ENCODE measurements at regions not wholly inside any gene's neighbourhood (a gene's known extent, or its start where the extent isn't known, plus 50 kb on each side); places are given as distances from the start of the nearest gene placed in this dataset.

DNA sequence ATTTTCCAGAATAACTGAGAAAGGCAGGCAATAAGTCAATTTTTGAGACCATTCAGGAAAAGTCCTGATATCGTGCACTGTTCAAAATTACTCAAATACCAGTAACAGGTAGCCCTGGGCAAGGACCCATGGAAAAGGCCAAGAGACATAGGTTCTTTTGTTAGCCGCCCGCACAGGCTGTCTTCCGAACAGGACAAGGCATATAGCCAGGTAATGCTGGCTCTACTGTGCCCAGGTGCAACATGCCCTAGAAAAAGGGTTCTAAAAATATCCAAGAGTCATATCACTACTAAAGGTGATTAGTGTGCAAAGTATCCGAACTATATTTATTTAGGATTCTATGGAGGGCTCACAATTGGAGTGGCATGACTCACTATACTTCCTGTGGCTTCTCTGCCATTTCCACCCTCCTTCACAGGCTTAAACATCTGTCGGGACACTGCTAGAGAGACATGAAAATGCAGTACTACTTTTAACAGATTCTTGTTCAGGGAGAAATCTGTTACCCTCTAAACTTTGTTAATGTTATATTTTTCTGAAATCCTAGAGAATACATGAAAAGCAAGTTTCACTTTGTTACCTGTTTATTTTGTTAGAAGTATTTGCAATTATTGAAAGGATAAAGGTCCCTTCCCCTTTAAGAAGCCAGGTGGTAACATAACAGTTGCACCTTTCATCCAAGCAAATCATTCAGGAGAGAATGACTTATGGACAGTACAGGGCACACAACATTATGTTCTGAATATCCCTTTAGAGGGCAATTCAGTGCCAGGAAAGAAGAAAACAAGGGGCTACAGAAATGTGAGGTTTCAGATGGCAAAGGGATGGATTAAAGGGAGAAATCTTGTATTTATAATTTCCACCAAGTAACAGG, 293.3 kb upstream of the THBS1 start:
- TF ChIP-seq TEAD4 (CRISPR knock-in tag; IDR thresholded peaks at IDR 0.05) (no peak), SP1 (CRISPR knock-in tag; conservative IDR thresholded peaks at IDR 0.05) (no peak), NFYB (CRISPR knock-in tag; conservative IDR thresholded peaks at IDR 0.05; ENCODE audit: low read depth) (no peak), GABPB1 (CRISPR knock-in tag; IDR thresholded peaks at IDR 0.05) (no peak), FOXP1 (CRISPR knock-in tag; IDR thresholded peaks at IDR 0.05; ENCODE audit: borderline replicate concordance) (no peak)
- TF ChIP-seq, protein P1, sequence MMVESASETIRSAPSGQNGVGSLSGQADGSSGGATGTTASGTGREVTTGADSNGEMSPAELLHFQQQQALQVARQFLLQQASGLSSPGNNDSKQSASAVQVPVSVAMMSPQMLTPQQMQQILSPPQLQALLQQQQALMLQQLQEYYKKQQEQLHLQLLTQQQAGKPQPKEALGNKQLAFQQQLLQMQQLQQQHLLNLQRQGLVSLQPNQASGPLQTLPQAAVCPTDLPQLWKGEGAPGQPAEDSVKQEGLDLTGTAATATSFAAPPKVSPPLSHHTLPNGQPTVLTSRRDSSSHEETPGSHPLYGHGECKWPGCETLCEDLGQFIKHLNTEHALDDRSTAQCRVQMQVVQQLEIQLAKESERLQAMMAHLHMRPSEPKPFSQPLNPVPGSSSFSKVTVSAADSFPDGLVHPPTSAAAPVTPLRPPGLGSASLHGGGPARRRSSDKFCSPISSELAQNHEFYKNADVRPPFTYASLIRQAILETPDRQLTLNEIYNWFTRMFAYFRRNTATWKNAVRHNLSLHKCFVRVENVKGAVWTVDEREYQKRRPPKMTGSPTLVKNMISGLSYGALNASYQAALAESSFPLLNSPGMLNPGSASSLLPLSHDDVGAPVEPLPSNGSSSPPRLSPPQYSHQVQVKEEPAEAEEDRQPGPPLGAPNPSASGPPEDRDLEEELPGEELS (CRISPR knock-in tag; IDR thresholded peaks at IDR 0.05), result no peak
- TF ChIP-seq, protein P2, sequence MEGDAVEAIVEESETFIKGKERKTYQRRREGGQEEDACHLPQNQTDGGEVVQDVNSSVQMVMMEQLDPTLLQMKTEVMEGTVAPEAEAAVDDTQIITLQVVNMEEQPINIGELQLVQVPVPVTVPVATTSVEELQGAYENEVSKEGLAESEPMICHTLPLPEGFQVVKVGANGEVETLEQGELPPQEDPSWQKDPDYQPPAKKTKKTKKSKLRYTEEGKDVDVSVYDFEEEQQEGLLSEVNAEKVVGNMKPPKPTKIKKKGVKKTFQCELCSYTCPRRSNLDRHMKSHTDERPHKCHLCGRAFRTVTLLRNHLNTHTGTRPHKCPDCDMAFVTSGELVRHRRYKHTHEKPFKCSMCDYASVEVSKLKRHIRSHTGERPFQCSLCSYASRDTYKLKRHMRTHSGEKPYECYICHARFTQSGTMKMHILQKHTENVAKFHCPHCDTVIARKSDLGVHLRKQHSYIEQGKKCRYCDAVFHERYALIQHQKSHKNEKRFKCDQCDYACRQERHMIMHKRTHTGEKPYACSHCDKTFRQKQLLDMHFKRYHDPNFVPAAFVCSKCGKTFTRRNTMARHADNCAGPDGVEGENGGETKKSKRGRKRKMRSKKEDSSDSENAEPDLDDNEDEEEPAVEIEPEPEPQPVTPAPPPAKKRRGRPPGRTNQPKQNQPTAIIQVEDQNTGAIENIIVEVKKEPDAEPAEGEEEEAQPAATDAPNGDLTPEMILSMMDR (IDR thresholded peaks at IDR 0.05), result no peak
- TF ChIP-seq, protein P3, sequence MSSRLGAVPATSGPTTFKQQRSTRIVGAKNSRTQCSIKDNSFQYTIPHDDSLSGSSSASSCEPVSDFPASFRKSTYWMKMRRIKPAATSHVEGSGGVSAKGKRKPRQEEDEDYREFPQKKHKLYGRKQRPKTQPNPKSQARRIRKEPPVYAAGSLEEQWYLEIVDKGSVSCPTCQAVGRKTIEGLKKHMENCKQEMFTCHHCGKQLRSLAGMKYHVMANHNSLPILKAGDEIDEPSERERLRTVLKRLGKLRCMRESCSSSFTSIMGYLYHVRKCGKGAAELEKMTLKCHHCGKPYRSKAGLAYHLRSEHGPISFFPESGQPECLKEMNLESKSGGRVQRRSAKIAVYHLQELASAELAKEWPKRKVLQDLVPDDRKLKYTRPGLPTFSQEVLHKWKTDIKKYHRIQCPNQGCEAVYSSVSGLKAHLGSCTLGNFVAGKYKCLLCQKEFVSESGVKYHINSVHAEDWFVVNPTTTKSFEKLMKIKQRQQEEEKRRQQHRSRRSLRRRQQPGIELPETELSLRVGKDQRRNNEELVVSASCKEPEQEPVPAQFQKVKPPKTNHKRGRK (CRISPR knock-in tag; IDR thresholded peaks at IDR 0.05; ENCODE audit: borderline replicate concordance), result no peak
- TF ChIP-seq, protein P4, sequence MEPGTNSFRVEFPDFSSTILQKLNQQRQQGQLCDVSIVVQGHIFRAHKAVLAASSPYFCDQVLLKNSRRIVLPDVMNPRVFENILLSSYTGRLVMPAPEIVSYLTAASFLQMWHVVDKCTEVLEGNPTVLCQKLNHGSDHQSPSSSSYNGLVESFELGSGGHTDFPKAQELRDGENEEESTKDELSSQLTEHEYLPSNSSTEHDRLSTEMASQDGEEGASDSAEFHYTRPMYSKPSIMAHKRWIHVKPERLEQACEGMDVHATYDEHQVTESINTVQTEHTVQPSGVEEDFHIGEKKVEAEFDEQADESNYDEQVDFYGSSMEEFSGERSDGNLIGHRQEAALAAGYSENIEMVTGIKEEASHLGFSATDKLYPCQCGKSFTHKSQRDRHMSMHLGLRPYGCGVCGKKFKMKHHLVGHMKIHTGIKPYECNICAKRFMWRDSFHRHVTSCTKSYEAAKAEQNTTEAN (CRISPR knock-in tag; IDR thresholded peaks at IDR 0.05), result no peak
- TF ChIP-seq, protein P5, sequence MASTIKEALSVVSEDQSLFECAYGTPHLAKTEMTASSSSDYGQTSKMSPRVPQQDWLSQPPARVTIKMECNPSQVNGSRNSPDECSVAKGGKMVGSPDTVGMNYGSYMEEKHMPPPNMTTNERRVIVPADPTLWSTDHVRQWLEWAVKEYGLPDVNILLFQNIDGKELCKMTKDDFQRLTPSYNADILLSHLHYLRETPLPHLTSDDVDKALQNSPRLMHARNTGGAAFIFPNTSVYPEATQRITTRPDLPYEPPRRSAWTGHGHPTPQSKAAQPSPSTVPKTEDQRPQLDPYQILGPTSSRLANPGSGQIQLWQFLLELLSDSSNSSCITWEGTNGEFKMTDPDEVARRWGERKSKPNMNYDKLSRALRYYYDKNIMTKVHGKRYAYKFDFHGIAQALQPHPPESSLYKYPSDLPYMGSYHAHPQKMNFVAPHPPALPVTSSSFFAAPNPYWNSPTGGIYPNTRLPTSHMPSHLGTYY (CRISPR knock-in tag; IDR thresholded peaks at IDR 0.05), result no peak
- TF ChIP-seq, protein P6, sequence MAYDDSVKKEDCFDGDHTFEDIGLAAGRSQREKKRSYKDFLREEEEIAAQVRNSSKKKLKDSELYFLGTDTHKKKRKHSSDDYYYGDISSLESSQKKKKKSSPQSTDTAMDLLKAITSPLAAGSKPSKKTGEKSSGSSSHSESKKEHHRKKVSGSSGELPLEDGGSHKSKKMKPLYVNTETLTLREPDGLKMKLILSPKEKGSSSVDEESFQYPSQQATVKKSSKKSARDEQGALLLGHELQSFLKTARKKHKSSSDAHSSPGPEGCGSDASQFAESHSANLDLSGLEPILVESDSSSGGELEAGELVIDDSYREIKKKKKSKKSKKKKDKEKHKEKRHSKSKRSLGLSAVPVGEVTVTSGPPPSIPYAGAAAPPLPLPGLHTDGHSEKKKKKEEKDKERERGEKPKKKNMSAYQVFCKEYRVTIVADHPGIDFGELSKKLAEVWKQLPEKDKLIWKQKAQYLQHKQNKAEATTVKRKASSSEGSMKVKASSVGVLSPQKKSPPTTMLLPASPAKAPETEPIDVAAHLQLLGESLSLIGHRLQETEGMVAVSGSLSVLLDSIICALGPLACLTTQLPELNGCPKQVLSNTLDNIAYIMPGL (CRISPR knock-in tag; IDR thresholded peaks at IDR 0.05), result no peak
